Loucy (cell line): ENCODE measurements at regions not wholly inside any gene's neighbourhood (a gene's known extent, or its start where the extent isn't known, plus 50 kb on each side); places are given as distances from the start of the nearest gene placed in this dataset.

Experiments used
- H2AFZ ChIP-seq: fragments of 200-600 bp; sonication (generic); 2 replicates; pipeline ENCODE4 v1.6.0; 2016; ENCODE audit warnings: antibody characterized with exemption, mild to moderate bottlenecking, low read length, moderate library complexity
- H3F3A ChIP-seq: fragments of 200-600 bp; 2 replicates; pipeline ENCODE4 v1.6.0; 2016; ENCODE audit warnings: antibody characterized with exemption, low read depth, mild to moderate bottlenecking
- H3K27me3 ChIP-seq: fragments of 200-600 bp; sonication (generic); 2 replicates; pipeline ENCODE4 v1.6.1; 2014; ENCODE audit warnings: low read length, mild to moderate bottlenecking; ENCODE audit not compliant: insufficient read depth, poor library complexity, severe bottlenecking
- H3K36me3 ChIP-seq: fragments of 200-600 bp; sonication (generic); 2 replicates; pipeline ENCODE4 v1.6.1; 2016; ENCODE audit warnings: low read length; ENCODE audit not compliant: insufficient read depth
- H3K4me1 ChIP-seq: fragments of 200-600 bp; sonication (generic); 2 replicates; pipeline ENCODE4 v1.5.1; 2014; ENCODE audit warnings: low read length, mild to moderate bottlenecking; ENCODE audit not compliant: insufficient read depth, poor library complexity, severe bottlenecking
- H3K4me2 ChIP-seq: fragments of 200-600 bp; sonication (generic); 2 replicates; pipeline ENCODE4 v1.6.0; 2014; ENCODE audit warnings: antibody characterized with exemption, low read length, low read depth, mild to moderate bottlenecking; ENCODE audit not compliant: poor library complexity, severe bottlenecking
- H3K4me3 ChIP-seq: fragments of 200-600 bp; sonication (generic); 2 replicates; pipeline ENCODE4 v1.5.1; 2014; ENCODE audit warnings: low read length, mild to moderate bottlenecking, mixed read lengths; ENCODE audit not compliant: poor library complexity, severe bottlenecking
- H3K79me2 ChIP-seq: fragments of 200-600 bp; sonication (generic); 2 replicates; pipeline ENCODE4 v1.6.1; 2014; ENCODE audit warnings: low read length; ENCODE audit not compliant: insufficient read depth
- H3K9ac ChIP-seq: fragments of 200-600 bp; sonication (generic); 2 replicates; pipeline ENCODE4 v1.6.0; 2014; ENCODE audit warnings: mild to moderate bottlenecking, low read depth, low read length, moderate library complexity; ENCODE audit not compliant: poor library complexity, severe bottlenecking
- H3K9me2 ChIP-seq: fragments of 200-600 bp; sonication (generic); replicated peaks from 2 replicates; pipeline ENCODE4 v1.6.1; 2016; ENCODE audit warnings: low read depth, low read length, mixed read lengths
- H3K9me3 ChIP-seq: fragments of 200-600 bp; sonication (generic); 2 replicates; pipeline ENCODE4 v1.6.1; 2014; ENCODE audit warnings: mild to moderate bottlenecking, antibody characterized with exemption, low read length, low read depth; ENCODE audit not compliant: insufficient read depth
- H4K20me1 ChIP-seq: fragments of 200-600 bp; sonication (generic); 2 replicates; pipeline ENCODE4 v1.6.0; 2014; ENCODE audit warnings: antibody characterized with exemption, low read length, mild to moderate bottlenecking; ENCODE audit not compliant: insufficient read depth, poor library complexity, severe bottlenecking
- CTCF ChIP-seq: fragments of 200-600 bp; sonication (generic); conservative IDR thresholded peaks from 2 replicates; pipeline ENCODE4 v1.5.1; 2014; ENCODE audit warnings: mild to moderate bottlenecking, antibody characterized with exemption, low read length
- EZH2phosphoT487 ChIP-seq: fragments of 200-600 bp; IDR thresholded peaks from 2 replicates; pipeline ENCODE4 v1.6.1; 2018; ENCODE audit warnings: antibody characterized with exemption, mild to moderate bottlenecking, moderate library complexity, borderline replicate concordance

GRCh38 chr16:72644911-72645310 lies 403.0 kb downstream of the ZFHX3 start:
- H3K4me3 ChIP-seq = no peak overlapping the region
- H3K9me2 ChIP-seq = no peaks in the 10 kb centered on the region
- H3F3A ChIP-seq = no peaks in the 10 kb centered on the region; the same call in 1 of the 2 replicates
- H3K4me1 ChIP-seq = no peaks in the 10 kb centered on the region
- TF ChIP-seq CTCF = no peak
- TF ChIP-seq EZH2phosphoT487 = no peak
- no peak overlapping the region for H2AFZ ChIP-seq
- H3K79me2 ChIP-seq = no peaks in the 10 kb centered on the region
- no peaks in the 10 kb centered on the region for H4K20me1 ChIP-seq
- no peaks in the 10 kb centered on the region for H3K36me3 ChIP-seq
- no peak overlapping the region for H3K4me2 ChIP-seq
- no peaks in the 10 kb centered on the region for H3K27me3 ChIP-seq
- no peaks in the 10 kb centered on the region for H3K9me3 ChIP-seq
- no peak overlapping the region for H3K9ac ChIP-seq

GRCh38 chr16:72639494-72639893 lies 408.4 kb downstream of the ZFHX3 start:
- no peaks in the 10 kb centered on the region for H3K36me3 ChIP-seq
- H3K4me2 ChIP-seq = no peak overlapping the region
- no peaks in the 10 kb centered on the region for H3K9me2 ChIP-seq
- peaks cover 25% of the 10 kb centered on the region for H3K4me1 ChIP-seq
- no peaks in the 10 kb centered on the region for H4K20me1 ChIP-seq
- no peak overlapping the region for H3K4me3 ChIP-seq
- no peak overlapping the region for H3K9ac ChIP-seq
- no peak overlapping the region for H2AFZ ChIP-seq
- H3K79me2 ChIP-seq = peaks cover 7% of the 10 kb centered on the region; the same call in 1 of the 2 replicates
- no peaks in the 10 kb centered on the region for H3K9me3 ChIP-seq
- H3K27me3 ChIP-seq = no peaks in the 10 kb centered on the region
- no peak for TF ChIP-seq CTCF
- TF ChIP-seq EZH2phosphoT487 = no peak
- H3F3A ChIP-seq = peaks cover 11% of the 10 kb centered on the region; the same call in 1 of the 2 replicates

GRCh38 chr16:72637306-72637705 lies 410.6 kb downstream of the ZFHX3 start:
- TF ChIP-seq CTCF = no peak
- TF ChIP-seq EZH2phosphoT487 = no peak
- peaks cover 11% of the 10 kb centered on the region; the same call in 1 of the 2 replicates for H3K79me2 ChIP-seq
- H2AFZ ChIP-seq = no peak overlapping the region; the same call in 1 of the 2 replicates
- no peaks in the 10 kb centered on the region for H3K9me3 ChIP-seq
- H3K4me1 ChIP-seq = peaks cover 33% of the 10 kb centered on the region
- no peaks in the 10 kb centered on the region for H3K27me3 ChIP-seq
- no peaks in the 10 kb centered on the region for H4K20me1 ChIP-seq
- H3K4me3 ChIP-seq = no peak overlapping the region
- H3K9me2 ChIP-seq = no peaks in the 10 kb centered on the region
- H3K36me3 ChIP-seq = no peaks in the 10 kb centered on the region
- H3K4me2 ChIP-seq = no peak overlapping the region
- no peak overlapping the region for H3K9ac ChIP-seq
- peaks cover 11% of the 10 kb centered on the region; the same call in 1 of the 2 replicates for H3F3A ChIP-seq
